Skeletal muscle cell (primary cell): ENCODE measurements at regions not wholly inside any gene's neighbourhood (a gene's known extent, or its start where the extent isn't known, plus 50 kb on each side); places are given as distances from the start of the nearest gene placed in this dataset.

Source experiments
- DNase-seq: peaks from one replicate; pipeline ENCODE4 v3.0.0-alpha.2; 2010; ENCODE audit warnings: low read depth
- H3K4me3 ChIP-seq: 2 replicates; pipeline ENCODE4 v1.5.1; 2011; ENCODE audit warnings: low read depth, mild to moderate bottlenecking, control low read depth, low read length, moderate library complexity

DNA sequence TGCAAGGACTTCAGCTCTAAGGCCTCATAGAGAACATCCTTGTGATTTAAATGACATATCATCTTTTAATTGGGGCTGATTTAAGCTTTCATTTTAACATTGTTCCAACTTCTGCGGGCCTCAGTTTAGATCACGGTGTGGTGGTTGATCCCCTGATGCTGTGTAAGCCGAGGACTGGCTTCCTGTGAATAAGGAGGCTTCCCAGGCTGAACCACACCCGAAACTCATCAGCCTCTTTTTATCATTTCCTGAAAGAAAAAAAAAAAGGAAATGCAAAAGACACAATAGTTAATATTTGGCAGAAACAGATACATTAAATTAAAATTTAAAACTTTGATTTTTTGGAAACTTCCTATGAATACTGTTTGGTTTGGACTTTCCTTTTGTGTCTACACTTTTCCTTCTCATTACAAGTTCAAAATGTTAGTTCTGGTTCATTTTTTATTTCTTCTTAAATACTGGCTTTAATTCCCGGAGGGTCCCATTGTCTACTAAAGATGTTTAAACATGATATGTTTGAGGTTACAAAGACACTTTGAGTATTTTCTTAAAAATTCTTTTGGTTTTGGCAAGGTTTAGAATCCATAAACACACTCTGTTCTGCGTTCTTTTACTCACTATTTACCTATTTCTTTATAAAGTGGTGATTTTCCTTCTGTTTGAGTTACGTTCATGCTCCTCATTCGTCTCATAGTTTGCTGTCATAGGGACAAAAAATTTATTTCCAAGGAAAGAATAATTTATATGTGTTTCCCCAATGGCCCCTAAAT is 230.0 kb upstream of the SULF2 start:
- no peak for DNase-seq
- H3K4me3 ChIP-seq = no peak overlapping the region

DNA sequence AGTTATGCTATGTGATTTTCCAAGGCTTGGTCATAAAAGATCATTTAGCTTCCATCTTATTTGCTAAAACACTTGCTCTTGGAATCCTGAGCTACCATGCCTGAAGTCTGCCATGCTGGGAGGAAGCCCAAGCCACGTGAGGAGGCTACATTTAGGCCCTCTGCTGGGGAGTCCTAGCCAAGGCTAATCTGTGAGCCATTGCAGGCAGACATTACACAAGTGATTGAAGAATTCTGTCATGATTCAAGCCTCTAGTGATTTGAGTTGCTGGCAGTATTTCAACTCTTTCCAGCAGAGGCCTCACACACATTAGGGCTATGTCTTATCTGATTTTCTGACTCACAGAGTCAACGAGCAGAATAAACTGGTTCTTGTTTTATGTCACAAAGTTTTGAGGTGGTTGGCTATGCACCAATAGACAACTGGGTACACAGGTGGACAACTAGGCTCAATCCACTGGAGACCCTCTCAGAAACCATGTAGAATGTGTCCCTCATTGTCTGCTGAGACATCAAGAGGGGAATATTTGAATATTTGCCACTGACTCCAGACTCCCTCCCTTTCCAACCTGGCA is 227.2 kb upstream of the SULF2 start:
- no peak for DNase-seq
- H3K4me3 ChIP-seq = no peak overlapping the region

DNA sequence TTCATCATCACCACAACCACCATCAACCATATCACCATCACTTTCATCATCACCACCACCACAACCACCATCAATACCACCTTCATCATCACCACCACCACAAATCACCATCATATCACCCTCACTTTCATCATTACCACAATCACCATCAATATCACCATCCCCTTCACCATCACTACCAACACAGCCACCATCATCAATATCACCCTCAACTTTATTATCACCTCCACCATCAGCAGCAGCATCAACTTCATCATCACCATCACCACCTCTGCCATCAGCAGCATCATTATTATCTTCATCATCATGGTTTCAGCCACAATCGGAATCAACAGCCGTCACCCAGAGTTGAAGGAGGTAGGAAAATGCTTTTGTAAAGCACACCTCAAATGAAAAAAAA is 225.7 kb upstream of the SULF2 start:
- no peak overlapping the region for H3K4me3 ChIP-seq
- DNase-seq = no peak

DNA sequence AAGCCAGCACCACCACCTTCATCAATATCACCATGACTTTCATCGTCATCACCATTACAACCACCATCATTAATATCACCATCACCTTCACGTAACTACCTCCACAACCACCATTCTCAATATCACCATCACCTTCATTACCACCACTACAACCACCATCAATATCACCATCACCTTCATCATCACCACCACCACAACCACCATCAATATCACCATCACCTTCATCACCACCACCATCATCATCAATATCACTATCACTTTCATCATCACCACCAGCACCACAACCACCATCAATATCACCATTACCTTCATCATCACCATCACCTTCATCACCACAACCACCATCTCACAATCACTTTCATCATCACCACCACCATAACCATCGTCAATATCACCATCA is 225.3 kb upstream of the SULF2 start:
- no peak for DNase-seq
- no peak overlapping the region for H3K4me3 ChIP-seq

DNA sequence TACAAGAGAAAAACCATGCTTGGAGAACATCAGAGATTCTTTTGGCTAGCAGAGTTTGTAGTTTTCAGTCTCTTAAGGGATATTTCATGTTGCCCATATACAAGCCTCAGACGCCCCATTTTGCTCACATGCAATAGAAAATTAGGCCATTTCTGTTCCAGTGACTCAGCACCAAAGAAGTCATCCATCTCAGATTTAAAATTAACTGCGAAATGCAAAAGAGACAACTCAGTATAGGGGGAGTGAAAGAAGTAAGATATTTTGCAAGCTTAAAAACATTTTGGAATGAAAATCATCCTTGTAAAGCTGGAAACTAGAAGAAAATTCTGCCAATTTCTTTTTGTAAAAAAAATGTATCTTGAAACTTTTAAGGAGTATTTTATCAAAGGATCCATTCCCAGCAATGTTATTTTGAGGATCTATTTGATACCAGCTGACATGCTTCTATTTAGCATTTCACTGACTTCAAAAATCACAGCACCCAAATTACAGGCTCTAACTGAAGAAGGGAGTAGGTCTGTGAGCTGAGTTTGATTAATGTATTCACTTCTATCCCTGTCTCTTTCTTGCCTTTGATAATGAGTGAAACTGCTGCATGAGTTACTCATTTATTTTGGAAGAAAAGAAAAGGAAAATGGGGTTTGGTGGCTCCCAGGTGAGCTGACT is 223.7 kb upstream of the SULF2 start:
- no peak for DNase-seq
- no peak overlapping the region for H3K4me3 ChIP-seq

DNA sequence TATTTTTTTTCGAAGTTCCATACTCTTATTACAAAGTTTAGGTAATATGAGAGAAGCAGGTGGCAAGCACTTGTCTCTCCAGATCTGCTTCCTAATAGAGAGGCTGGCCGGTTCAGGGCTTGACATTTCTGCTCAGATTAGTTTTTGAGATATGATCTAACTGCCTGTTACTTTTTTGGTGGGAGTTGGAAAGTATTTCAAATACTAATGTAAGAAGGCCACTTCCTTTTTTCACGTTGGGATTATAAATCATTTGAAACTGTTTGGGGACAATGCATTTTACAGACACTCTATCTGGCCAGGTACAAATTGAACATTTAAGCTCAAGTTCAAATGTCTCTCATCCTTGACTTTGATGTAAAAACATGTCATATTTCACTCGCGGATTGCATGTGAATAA is 222.1 kb upstream of the SULF2 start:
- no peak for DNase-seq
- no peak overlapping the region for H3K4me3 ChIP-seq

DNA sequence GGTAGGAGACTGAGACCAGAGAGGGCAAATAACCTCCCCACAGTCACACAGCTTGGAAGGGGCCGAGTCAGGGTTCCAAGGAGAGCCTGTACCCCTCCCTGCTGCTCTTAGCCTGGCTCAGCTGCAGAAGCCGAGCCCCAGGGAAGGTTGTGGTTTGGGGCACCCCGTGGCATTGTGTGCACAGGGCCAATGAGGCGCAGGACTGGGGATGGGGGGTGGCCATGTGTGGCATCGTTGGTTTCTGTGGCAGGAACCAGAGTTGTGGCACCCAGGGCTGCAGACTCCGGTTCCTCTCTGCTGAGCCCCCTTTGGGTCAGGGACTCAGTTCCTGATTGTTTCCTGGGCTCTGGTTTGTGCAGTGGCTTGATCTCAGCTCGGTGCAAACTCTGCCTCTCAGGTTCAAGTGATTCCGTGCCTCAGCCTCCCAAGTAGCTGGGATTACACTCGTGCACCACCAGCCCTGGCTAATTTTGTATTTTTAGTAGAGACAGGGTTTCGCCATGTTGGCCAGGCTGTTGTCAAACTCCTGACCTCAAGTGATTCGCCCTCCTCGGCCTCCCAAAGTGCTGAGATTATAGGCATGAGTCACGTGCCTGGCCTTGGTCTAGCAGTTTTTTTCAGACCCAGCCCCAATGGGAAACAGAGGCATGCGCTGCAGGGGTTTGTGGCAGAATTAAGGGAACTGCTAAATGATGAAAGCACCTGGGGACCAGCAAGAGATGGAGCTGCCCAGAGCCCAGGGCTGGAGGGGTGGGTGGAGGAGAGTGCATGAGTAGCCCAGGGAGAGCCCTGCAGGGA is 221.0 kb upstream of the SULF2 start:
- no peak for DNase-seq
- H3K4me3 ChIP-seq = no peak overlapping the region

DNA sequence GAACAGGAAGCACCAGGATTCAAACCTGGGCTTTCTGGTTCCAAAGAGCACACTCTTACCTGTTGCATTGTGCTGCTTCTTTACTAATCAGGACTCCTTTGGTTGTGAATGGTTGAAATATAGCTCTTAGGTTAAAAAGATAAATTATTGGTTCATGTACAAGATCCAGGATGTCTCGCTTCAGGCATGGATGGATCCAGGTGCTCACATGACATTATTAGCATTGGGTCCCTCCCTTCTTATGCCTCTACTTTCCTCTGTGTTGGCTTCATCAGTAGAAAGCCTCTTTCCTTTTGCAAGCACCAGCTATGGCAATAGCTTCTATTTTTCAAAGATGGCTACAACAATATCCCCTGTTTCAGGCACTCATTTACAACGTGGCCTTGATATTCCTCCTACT is 217.7 kb upstream of the SULF2 start:
- no peak overlapping the region for H3K4me3 ChIP-seq
- DNase-seq = no peak

DNA sequence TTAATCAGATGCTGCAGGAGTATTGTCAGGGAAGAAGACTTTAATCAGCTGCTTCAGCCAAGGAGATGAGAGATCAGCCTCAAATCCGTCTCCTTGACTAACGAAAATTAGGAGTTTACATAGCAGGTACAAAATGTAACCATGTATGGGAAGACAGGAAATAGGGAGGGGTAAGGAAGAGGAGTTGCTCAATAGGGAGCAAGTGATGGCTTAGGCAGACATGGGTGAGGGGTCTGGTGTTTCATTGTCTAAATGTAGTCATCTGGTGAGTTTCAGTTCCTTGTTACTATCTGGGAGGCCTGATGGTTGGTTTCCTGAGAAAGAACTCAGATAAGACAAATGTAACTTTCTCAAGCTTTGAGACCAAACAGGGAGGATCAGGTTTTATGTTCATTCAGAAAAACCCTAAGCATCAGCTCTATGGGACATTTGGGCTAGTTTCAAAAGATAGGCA is 217.3 kb upstream of the SULF2 start:
- no peak overlapping the region for H3K4me3 ChIP-seq
- DNase-seq = no peak

DNA sequence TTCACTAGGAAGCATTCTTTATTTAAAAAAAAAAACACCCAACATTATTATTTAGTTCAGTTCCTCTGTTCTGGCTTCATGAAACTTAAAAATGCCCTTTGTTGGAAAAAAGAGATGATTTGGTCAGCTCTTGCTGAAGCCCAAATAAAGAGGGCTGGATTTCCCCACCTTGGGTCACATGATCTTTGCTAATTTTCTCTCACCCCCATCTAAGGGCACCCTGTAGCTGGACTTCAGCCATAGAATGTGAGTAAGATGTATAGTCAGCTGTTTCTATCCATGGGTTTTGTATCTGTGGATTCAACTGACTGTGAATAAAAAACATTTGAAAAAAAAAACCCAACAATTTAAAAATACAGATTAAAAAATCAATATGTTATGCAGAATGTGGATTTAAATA is 213.9 kb upstream of the SULF2 start:
- DNase-seq = no peak
- no peak overlapping the region for H3K4me3 ChIP-seq

DNA sequence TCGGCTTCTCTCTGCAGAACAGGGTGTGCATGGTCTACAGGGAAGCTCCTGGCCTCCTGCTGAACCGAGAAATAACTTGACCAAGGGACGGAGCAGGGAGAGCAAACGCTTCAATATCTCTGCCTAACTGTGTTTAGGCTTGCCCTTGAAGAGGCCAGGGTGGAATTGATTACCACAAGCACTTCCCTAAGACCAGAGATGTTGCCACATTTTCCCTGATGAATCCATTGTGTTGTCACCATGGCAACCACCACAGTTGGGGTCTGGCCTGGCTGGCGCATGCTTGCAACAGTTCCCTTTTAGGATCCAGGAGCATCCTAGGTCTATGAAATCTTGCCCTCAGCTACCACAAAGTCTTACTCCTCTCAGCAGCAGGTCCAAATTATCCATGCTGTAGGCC is 213.5 kb upstream of the SULF2 start:
- H3K4me3 ChIP-seq = no peak overlapping the region
- no peak for DNase-seq

DNA sequence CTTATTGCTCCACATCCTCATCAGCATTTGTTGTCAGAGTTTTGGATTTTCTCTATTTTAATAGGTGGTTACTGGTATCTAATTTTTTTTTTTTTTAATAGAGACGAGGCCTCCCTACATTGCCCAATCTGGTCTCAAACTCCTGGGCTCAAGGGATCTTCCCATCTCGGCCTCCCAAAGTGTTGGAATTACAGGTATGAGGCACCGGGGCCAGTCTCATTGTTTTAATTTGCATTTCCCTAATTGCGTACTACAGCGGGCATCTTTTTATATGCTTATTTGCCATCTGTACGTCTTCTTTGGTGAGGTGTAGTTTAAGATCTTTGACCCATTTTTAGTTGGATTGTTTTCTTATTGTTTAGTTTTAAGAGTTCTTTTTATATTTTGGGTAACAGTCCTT is 210.4 kb upstream of the SULF2 start:
- no peak for DNase-seq
- no peak overlapping the region for H3K4me3 ChIP-seq

DNA sequence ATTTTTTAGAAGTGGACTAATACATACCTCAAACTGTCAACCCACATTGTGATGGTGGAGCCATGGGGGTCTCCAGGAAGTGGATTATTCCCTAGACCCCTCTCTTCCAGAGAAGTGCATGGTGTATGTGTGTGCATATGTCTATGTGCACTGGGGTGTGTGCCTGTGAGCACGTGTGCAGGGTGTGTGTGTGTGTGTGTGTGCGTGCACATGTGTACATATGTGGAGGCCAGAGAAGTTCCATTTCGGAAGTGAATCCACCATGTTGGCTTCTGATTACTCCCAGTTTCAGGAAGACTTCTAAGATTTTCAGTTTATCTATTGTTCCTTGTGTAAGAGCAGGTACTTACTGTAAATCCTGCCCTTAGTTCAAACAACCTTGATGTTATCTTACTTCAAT is 208.5 kb upstream of the SULF2 start:
- no peak for DNase-seq
- H3K4me3 ChIP-seq = no peak overlapping the region

DNA sequence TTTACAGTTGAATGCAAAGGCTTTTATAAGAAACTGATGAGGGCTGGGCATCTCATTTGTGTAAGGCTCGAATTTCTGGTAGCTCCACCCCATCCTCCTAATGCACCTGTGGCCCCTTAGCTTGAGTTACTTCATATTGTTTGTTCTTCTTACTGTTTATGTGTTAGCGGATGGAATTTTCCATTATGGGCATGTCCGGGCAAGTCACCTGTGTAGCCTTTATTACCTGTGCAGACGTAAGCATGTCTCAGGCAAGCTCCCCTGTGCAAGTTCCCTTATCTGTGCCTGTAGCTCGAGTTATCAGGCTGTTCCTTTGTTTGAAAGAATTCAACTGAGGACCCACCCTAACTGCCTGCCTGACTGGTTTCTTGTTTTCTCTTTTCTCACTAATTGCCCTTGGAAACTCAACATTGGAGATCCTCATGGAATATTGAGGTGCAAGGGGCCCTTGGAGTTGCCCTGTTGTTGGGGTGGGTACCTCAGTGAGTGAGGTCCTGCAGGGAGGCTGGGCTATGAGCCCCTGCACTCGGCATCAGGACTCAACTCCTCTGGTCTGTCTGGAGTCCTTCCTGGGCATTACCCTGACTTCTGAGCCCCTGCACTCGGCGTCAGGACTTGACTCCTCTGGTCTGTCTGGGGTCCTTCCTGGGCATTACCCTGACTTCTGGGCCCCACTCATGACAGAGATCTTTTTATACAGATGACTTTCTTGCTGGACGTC is 207.9 kb upstream of the SULF2 start:
- no peak for DNase-seq
- H3K4me3 ChIP-seq = no peak overlapping the region

DNA sequence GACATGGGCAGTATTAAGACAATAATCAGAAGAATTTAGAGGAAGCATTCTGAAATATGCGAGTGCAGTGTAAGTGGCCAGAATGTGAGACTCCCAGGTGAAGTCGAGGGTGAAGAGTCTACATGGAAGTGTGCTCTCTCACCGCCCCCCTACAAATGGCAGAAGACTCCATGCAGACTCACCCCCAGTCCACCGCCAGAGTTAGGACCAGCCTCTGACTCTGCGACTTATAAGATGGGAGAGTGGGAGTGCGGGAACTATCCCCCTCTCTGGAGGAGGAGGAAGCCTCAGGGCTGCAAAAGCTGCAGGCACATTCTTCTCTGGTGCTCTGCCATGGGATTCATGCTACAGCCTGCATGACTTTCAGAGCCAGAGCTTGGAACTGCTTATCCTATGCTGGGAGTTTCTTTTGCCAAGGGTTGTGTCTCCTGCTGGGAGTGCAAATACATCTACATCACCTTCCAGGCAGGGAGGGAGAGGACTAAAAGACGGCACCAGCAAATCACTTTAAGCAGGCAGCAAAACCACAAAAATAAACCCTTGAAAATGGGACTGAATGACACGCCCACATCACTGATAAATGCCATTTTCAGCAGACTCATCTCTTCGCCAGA is 206.7 kb upstream of the SULF2 start:
- no peak for DNase-seq
- H3K4me3 ChIP-seq = no peak overlapping the region

DNA sequence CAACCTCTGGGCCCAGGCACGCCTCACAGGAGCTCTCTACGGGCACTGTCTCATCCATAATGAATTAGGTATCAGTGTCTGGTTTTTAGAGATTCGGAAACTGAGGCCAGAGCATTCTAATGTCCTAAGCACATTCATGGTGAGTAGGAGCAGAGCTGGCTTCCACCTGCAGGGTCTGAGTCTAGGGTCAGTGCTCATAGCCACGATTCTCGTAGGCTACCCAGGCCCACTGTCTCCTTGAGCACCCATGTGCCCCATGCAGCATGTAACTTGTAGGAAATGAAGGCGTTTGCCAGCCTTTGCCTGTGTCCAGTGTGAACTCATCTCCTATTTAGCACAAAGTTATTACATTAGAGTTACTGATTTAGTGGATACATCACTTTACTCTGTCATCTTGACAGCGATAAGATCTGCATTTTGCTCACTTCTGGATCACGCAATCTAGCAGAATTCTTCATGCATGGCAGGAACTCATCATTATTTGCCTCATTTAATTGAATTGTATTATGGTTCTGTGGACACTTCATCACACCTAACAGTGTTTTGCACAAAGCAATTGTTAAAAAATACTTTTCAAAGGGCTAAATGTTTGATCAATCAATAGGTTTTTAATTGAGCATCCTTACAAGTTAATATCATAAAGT is 205.3 kb upstream of the SULF2 start:
- DNase-seq = no peak
- no peak overlapping the region for H3K4me3 ChIP-seq

DNA sequence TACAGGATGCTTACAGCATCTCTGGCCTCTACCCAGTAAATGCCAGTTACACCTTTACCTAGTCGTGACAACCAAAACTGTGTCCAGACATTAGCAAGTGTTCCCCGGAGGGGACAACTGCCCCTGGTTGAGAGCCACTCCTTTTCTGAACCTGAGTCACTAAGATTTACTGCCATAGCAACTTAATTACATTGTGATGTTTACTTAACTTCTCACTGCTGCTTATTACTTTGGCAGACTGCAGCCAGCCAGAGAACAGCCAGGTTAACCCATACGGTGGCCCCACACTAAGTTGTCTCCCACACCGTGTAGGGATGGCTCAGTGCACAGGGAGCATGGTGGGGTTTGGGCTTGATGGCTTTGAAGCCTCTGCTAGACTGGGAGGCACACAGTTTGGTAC is 204.7 kb upstream of the SULF2 start:
- DNase-seq = no peak
- no peak overlapping the region for H3K4me3 ChIP-seq

DNA sequence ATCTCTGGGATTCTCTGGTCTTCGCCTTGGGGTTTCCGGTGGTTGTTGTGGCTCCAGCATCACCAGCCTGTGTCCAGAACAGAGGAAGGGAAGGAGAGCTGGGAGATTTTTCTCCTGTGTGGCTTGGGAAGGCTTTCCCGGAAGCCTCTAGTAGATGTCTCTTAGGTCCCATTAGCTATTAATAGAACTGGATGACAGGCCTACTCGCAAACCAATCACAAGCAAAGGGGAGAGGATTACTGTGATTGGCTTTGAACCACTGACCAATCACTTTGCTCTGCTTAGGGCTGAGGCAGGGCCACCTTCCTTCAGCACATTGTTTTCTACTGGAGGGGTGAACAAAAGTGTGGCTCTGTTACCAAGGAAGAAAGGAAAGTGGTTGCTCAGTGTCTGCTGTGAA is 203.4 kb upstream of the SULF2 start:
- no peak for DNase-seq
- no peak overlapping the region for H3K4me3 ChIP-seq
